HEK293 (cell line): ENCODE measurements at regions not wholly inside any gene's neighbourhood (a gene's known extent, or its start where the extent isn't known, plus 50 kb on each side); places are given as distances from the start of the nearest gene placed in this dataset.

ENCODE experiments used
- CTCF ChIA-PET: fragments of 350-600 bp; formaldehyde crosslinking; extraction: SDS; loops from one replicate; lab custom pipeline; 2021; ENCODE audit warnings: antibody characterized with exemption; lab: Yijun Ruan, JAX
- POLR2A ChIA-PET: fragments of 300-600 bp; formaldehyde crosslinking; extraction: SDS; loops from one replicate; lab custom pipeline; 2020; ENCODE audit warnings: antibody characterized with exemption, inconsistent platforms; lab: Yijun Ruan, JAX
- H3K27ac ChIP-seq: fragments of 200-500 bp; sonication (Bioruptor generic); 2 replicates; pipeline ENCODE4 v1.5.1; 2014; ENCODE audit warnings: low read depth, low read length, control low read depth, inconsistent platforms; ENCODE audit errors: extremely low read depth
- H3K36me3 ChIP-seq, 2 experiments: fragments of 200-500 bp in 1 of 2; sonication (Bioruptor generic) in 1 of 2; 1 replicate in 1 of 2; 2 replicates in 1 of 2; pipeline ENCODE4 v1.5.1; 2014 to 2017; ENCODE audit warnings: inconsistent platforms in 2 of 2, low read length in 2 of 2; ENCODE audit not compliant: control insufficient read depth in 2 of 2, insufficient read depth in 1 of 2
- H3K4me1 ChIP-seq: fragments of 200-500 bp; sonication (Bioruptor generic); 2 replicates; pipeline ENCODE4 v1.5.1; 2014; ENCODE audit warnings: mild to moderate bottlenecking, low read length, inconsistent platforms; ENCODE audit not compliant: control insufficient read depth, insufficient read depth
- H3K4me3 ChIP-seq: 2 replicates; pipeline ENCODE4 v1.5.1; 2011; ENCODE audit warnings: low read depth, mild to moderate bottlenecking, control low read depth, low read length, moderate library complexity
- H3K9me3 ChIP-seq: fragments of 200-500 bp; sonication (Bioruptor generic); 2 replicates; pipeline ENCODE4 v1.5.1; 2014; ENCODE audit warnings: low read depth, low read length, inconsistent platforms; ENCODE audit not compliant: control insufficient read depth, insufficient read depth
- KLF9 ChIP-seq: fragments of 450-650 bp; formaldehyde crosslinking; IDR thresholded peaks from 2 replicates; pipeline ENCODE4 v1.5.1; 2016; ENCODE audit warnings: missing biosample characterization, missing genetic modification characterization, low read depth
- MEIS1 ChIP-seq: sonication (generic); formaldehyde crosslinking; IDR thresholded peaks from 2 replicates; pipeline ENCODE4 v1.8.1; 2022; ENCODE audit warnings: missing genetic modification reagents, mild to moderate bottlenecking, borderline replicate concordance
- WT1 ChIP-seq: fragments of 450-650 bp; formaldehyde crosslinking; IDR thresholded peaks from 2 replicates; pipeline ENCODE4 v1.5.1; 2016; ENCODE audit warnings: missing biosample characterization, missing genetic modification characterization
- ZIC2 ChIP-seq: fragments of 450-650 bp; formaldehyde crosslinking; IDR thresholded peaks from 2 replicates; pipeline ENCODE4 v1.5.1; 2016; ENCODE audit warnings: missing biosample characterization, missing genetic modification characterization
- ZNF112 ChIP-seq: fragments of 450-650 bp; formaldehyde crosslinking; IDR thresholded peaks from 2 replicates; pipeline ENCODE4 v1.5.0; 2017; ENCODE audit warnings: missing biosample characterization, missing genetic modification characterization
- ZNF133 ChIP-seq: fragments of 450-650 bp; formaldehyde crosslinking; IDR thresholded peaks from 2 replicates; pipeline ENCODE4 v1.5.1; 2016; ENCODE audit warnings: missing biosample characterization, missing genetic modification characterization
- ZNF169 ChIP-seq: fragments of 450-650 bp; formaldehyde crosslinking; IDR thresholded peaks from 2 replicates; pipeline ENCODE4 v1.5.1; 2016; ENCODE audit warnings: missing biosample characterization, missing genetic modification characterization
- ZNF23 ChIP-seq: fragments of 450-650 bp; formaldehyde crosslinking; IDR thresholded peaks from 2 replicates; pipeline ENCODE4 v1.5.1; 2016; ENCODE audit warnings: missing biosample characterization, missing genetic modification characterization, borderline replicate concordance
- ZNF510 ChIP-seq: fragments of 450-650 bp; formaldehyde crosslinking; IDR thresholded peaks from 2 replicates; pipeline ENCODE4 v1.5.1; 2018; ENCODE audit warnings: mild to moderate bottlenecking, missing genetic modification characterization, missing biosample characterization; ENCODE audit not compliant: insufficient replicate concordance
- ZNF555 ChIP-seq: fragments of 450-650 bp; formaldehyde crosslinking; conservative IDR thresholded peaks from 2 replicates; pipeline ENCODE4 v1.5.1; 2017; ENCODE audit warnings: missing biosample characterization, mild to moderate bottlenecking, missing genetic modification characterization, inconsistent platforms
- ZNF560 ChIP-seq: fragments of 450-650 bp; formaldehyde crosslinking; IDR thresholded peaks from 2 replicates; pipeline ENCODE4 v1.5.1; 2017; ENCODE audit warnings: missing biosample characterization, missing genetic modification characterization, borderline replicate concordance
- ZNF621 ChIP-seq: fragments of 450-650 bp; formaldehyde crosslinking; IDR thresholded peaks from 2 replicates; pipeline ENCODE4 v1.5.1; 2017; ENCODE audit warnings: missing biosample characterization, missing genetic modification characterization
- ZNF76 ChIP-seq: fragments of 450-650 bp; formaldehyde crosslinking; IDR thresholded peaks from 2 replicates; pipeline ENCODE4; 2016; ENCODE audit warnings: low read depth, missing biosample characterization, missing genetic modification characterization, borderline replicate concordance
- ZNF777 ChIP-seq: fragments of 450-650 bp; formaldehyde crosslinking; IDR thresholded peaks from 2 replicates; pipeline ENCODE4 v1.5.1; 2017; ENCODE audit warnings: missing biosample characterization, missing genetic modification characterization, borderline replicate concordance
- TF ChIP-seq, protein P1 (sequence below): fragments of 450-650 bp; formaldehyde crosslinking; IDR thresholded peaks from 2 replicates; pipeline ENCODE4 v1.5.1; 2016; ENCODE audit warnings: missing biosample characterization, missing genetic modification characterization
- TF ChIP-seq, protein P2 (sequence below): fragments of 450-650 bp; formaldehyde crosslinking; IDR thresholded peaks from 2 replicates; pipeline ENCODE4 v1.5.1; 2016; ENCODE audit warnings: missing biosample characterization, missing genetic modification characterization
- TF ChIP-seq, protein P3 (sequence below): fragments of 450-650 bp; formaldehyde crosslinking; IDR thresholded peaks from 2 replicates; pipeline ENCODE4 v1.5.1; 2016; ENCODE audit warnings: missing biosample characterization, missing genetic modification characterization

DNA sequence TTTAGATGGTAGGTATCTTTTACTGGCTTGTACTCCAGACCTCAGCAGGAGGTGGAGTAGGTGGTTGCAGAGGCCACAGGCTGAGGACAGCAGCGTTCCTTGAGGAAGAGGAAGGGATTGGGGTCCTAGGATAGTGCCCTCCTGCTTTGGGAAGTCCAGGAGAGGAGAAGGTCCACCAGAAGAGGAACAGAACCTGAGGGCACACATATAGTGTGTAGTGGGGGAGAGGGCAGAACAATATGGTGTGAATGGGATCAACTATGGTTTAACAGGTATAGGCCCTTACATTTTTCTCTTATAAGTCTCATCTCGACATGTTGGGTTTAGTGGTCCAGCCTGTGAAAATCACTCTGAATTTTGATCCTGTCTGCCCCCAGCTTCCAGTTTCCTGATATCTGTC is 229.1 kb upstream of the ZBED5 start:
- ChIA-PET CTCF (no interaction called here), POLR2A (interaction anchor here (0.6 kb wide), 1 partner anchor 11 kb away, joined by 4 read pairs; no protein-coding TSS in a partner anchor)
- Histone ChIP-seq H3K36me3 (no peaks in the 10 kb centered on the region), H3K4me1 (no peaks in the 10 kb centered on the region), H3K27ac (no peak overlapping the region), H3K4me3 (no peak overlapping the region), H3K9me3 (no peaks in the 10 kb centered on the region)
- TF ChIP-seq ZNF555 (tag by site-specific recombination) (no peak), ZNF169 (tag by site-specific recombination) (no peak), KLF9 (tag by site-specific recombination) (no peak), ZNF621 (tag by site-specific recombination) (no peak), ZNF777 (tag by site-specific recombination) (no peak), ZIC2 (tag by site-specific recombination) (no peak), ZNF23 (no peak), ZNF560 (tag by site-specific recombination) (no peak)
- TF ChIP-seq, protein P1, sequence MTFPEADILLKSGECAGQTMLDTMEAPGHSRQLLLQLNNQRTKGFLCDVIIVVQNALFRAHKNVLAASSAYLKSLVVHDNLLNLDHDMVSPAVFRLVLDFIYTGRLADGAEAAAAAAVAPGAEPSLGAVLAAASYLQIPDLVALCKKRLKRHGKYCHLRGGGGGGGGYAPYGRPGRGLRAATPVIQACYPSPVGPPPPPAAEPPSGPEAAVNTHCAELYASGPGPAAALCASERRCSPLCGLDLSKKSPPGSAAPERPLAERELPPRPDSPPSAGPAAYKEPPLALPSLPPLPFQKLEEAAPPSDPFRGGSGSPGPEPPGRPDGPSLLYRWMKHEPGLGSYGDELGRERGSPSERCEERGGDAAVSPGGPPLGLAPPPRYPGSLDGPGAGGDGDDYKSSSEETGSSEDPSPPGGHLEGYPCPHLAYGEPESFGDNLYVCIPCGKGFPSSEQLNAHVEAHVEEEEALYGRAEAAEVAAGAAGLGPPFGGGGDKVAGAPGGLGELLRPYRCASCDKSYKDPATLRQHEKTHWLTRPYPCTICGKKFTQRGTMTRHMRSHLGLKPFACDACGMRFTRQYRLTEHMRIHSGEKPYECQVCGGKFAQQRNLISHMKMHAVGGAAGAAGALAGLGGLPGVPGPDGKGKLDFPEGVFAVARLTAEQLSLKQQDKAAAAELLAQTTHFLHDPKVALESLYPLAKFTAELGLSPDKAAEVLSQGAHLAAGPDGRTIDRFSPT (tag by site-specific recombination), result no peak

DNA sequence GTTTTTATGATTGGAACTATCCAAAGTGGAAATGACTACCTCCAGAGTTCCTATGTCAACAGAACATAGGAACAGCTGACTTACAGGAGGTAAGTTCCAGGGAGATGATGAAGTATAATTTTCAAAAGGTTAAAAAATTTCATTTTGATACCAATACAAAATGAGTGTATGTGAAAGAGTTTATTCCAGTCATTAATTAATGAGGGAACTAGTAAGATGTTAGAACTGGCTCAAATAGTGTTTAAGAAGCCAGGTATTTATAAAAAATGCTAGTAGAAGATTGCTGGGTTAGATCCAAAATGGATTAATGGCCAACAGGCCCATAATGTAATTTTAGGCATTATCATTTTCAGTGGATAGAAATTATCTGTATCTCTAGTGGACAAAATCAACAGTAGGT is 227.7 kb upstream of the ZBED5 start:
- CTCF ChIA-PET, result interaction anchor here (0.5 to 0.9 kb wide), 3 partner anchors 40 to 107 kb away, joined by 3 read pairs; no protein-coding TSS in a partner anchor
- no peak overlapping the region for H3K4me3 ChIP-seq
- POLR2A ChIA-PET, result no interaction called here
- no peaks in the 10 kb centered on the region for H3K4me1 ChIP-seq
- no peaks in the 10 kb centered on the region for H3K9me3 ChIP-seq
- H3K36me3 ChIP-seq, result no peaks in the 10 kb centered on the region
- no peak for TF ChIP-seq ZNF112
- TF ChIP-seq ZNF510 (tag by site-specific recombination), result peak; percentile 98
- no peak overlapping the region for H3K27ac ChIP-seq

DNA sequence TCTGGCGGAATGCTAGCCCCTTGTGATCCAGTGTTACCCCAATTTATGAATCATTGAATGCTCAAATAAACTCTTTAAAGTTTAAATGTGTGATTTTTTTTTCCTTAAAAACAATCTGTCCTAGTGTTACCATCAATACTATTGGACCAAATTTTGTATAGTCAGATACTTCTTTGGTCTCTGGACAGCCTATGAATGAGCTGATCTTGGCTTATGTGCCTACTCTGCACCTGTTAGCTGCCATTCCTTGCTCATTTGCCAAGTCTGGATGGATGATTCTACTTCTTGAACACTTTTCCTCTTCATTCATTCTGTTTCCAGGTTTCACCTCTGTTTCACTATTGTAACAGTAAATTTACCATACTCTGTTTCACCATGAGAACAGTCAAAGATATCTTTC is 226.5 kb upstream of the ZBED5 start:
- Histone ChIP-seq H3K4me3 (no peak overlapping the region), H3K4me1 (no peaks in the 10 kb centered on the region), H3K27ac (no peak overlapping the region), H3K36me3 (no peaks in the 10 kb centered on the region), H3K9me3 (no peaks in the 10 kb centered on the region)
- TF ChIP-seq WT1 (tag by site-specific recombination), result no peak
- ChIA-PET POLR2A (no interaction called here), CTCF (no interaction called here)

DNA sequence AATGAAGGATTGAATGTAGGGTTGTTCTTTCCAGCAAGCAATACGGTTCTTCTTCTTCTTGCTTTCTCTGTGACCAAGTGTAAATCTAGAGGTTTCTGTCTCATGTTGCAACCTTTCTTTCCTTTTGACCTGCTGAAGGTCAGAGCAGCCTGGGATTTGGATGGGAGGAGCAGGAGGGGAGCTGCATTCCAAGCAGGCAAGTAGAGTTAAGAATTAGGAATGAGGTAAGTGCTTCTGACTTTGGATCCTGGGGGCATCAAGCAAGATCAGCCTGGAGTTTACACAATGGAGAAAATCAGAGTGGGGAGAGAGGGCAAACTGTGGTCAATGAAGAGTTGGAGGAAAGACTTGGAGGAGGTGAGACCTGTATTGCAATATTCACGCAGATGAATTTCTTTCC is 225.6 kb upstream of the ZBED5 start:
- no peaks in the 10 kb centered on the region for H3K36me3 ChIP-seq
- ChIA-PET CTCF (no interaction called here), POLR2A (no interaction called here)
- H3K4me3 ChIP-seq, result no peak overlapping the region
- no peaks in the 10 kb centered on the region for H3K9me3 ChIP-seq
- TF ChIP-seq MEIS1 (CRISPR knock-in tag), result no peak
- TF ChIP-seq ZNF76 (tag by site-specific recombination), result no peak
- TF ChIP-seq, protein P2, sequence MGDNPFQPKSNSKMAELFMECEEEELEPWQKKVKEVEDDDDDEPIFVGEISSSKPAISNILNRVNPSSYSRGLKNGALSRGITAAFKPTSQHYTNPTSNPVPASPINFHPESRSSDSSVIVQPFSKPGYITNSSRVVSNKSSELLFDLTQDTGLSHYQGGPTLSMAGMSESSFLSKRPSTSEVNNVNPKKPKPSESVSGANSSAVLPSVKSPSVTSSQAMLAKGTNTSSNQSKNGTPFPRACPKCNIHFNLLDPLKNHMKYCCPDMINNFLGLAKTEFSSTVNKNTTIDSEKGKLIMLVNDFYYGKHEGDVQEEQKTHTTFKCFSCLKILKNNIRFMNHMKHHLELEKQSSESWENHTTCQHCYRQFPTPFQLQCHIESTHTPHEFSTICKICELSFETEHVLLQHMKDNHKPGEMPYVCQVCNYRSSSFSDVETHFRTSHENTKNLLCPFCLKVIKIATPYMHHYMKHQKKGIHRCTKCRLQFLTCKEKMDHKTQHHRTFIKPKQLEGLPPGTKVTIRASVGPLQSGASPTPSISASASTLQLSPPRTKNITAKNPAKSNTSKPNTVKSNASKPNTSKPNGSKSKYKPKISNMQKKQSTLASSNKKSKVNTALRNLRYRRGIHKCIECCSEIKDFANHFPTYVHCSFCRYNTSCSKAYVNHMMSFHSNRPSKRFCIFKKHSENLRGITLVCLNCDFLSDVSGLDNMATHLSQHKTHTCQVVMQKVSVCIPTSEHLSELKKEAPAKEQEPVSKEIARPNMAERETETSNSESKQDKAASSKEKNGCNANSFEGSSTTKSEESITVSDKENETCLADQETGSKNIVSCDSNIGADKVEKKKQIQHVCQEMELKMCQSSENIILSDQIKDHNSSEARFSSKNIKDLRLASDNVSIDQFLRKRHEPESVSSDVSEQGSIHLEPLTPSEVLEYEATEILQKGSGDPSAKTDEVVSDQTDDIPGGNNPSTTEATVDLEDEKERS (tag by site-specific recombination), result no peak
- TF ChIP-seq, protein P3, sequence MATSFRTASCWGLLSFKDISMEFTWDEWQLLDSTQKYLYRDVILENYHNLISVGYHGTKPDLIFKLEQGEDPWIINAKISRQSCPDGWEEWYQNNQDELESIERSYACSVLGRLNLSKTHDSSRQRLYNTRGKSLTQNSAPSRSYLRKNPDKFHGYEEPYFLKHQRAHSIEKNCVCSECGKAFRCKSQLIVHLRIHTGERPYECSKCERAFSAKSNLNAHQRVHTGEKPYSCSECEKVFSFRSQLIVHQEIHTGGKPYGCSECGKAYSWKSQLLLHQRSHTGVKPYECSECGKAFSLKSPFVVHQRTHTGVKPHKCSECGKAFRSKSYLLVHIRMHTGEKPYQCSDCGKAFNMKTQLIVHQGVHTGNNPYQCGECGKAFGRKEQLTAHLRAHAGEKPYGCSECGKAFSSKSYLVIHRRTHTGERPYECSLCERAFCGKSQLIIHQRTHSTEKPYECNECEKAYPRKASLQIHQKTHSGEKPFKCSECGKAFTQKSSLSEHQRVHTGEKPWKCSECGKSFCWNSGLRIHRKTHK (tag by site-specific recombination), result no peak
- TF ChIP-seq ZNF133 (tag by site-specific recombination), result no peak
- no peaks in the 10 kb centered on the region for H3K4me1 ChIP-seq
- H3K27ac ChIP-seq, result no peak overlapping the region
